HG03159 (cell line): ENCODE measurements at regions not wholly inside any gene's neighbourhood (a gene's known extent, or its start where the extent isn't known, plus 50 kb on each side); places are given as distances from the start of the nearest gene placed in this dataset.

Experiments
- ATAC-seq: cut with Tn5 transposase; IDR thresholded peaks from one replicate; pipeline ENCODE4 v1.9.1; 2021; ENCODE audit warnings: mild to moderate bottlenecking, moderate library complexity; ENCODE audit not compliant: unreplicated experiment

- no peak for ATAC-seq
Measured at GRCh38 chr4:57442831-57443291, 332.7 kb upstream of the IGFBP7 start.

- ATAC-seq: no peak
Measured at GRCh38 chr4:57442241-57442640, 332.1 kb upstream of the IGFBP7 start.

DNA sequence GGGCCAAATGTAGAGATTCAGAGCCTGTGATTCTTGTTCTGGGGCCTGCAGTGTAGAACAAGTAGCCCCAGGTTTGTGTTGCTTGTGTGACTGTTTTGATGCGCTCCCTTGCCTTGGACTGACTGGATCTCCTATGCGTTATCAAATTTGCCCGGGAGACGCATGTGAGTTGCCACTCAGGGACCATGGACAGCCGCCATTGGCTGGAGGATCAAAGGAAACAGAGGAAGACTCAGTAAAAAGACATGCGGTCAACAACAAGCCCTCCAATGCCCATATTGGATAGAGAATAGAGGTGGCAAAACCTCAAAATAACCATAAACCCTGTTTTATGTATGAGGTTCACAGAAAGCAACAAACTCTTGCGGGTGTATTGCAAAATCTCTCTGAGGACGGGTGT, 327.5 kb upstream of the IGFBP7 start:
- no peak for ATAC-seq

DNA sequence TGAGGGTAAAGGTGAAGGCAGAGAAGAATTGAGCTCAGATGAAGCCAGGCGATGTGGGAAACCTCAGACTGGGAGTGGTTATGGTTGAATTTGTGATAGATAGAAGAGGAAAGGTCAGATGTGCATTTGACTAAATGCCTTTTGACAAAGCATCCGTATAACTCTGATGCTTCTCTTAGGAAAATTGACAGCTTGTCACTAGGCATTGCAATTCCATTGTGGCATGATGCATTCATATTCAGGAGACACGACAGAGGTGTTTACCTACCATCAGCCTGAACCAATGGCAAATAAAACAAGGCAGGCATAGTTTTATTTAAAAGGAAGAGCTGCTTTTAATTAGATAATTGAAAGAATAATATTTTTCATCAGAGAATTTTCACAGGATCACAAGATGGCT, 325.1 kb upstream of the IGFBP7 start:
- ATAC-seq: no peak

GRCh38 chr4:57430726-57431125, 320.5 kb upstream of the IGFBP7 start:
- no peak for ATAC-seq

DNA sequence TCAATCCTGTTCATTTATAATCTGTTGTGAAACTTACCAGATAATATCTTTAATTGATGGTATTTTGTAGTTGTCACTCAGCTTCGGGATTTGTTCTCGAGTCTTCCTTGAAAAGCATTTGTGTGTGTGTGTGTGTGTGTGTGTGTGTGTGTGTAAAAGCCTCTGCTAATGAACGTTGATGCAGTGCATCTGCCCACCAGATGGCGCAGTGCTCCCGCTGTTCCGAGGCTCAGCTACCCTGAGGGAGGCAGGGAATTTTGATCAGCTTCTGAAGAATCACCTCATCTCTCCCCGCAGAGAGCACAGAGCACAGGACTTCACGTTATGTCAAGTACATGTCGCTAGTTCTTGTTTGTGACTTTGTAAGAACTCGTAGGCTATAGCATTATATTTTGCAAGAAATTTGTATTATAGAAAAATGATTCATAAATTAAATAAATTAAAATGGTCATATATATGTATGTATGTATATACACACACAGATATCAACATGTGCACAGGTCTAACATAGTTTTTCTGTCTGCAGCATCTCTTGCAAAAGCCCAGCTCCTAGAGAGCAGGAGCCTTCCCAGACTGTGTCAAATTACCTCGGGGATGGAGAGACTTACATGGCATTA, 316.7 kb upstream of the IGFBP7 start:
- peak; percentile 84 for ATAC-seq

DNA sequence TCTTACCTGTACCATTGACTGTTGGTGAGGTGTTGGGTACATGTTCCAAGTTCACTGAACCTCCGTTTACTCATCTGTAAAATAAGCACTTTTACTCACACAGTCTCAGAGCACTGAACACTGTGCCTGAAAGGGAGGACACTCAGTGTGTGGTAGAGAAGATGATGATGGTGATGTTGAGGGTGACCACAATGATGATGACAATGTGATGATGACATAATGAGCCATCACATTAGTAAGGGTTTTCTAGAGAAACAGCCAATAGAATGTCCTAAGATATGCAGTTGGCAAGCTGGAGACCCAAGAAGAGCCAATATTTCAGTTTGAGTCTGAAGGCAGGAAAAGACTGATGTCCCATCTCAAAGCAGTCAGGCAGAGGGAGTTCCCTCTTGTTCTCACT, 315.4 kb upstream of the IGFBP7 start:
- no peak for ATAC-seq

DNA sequence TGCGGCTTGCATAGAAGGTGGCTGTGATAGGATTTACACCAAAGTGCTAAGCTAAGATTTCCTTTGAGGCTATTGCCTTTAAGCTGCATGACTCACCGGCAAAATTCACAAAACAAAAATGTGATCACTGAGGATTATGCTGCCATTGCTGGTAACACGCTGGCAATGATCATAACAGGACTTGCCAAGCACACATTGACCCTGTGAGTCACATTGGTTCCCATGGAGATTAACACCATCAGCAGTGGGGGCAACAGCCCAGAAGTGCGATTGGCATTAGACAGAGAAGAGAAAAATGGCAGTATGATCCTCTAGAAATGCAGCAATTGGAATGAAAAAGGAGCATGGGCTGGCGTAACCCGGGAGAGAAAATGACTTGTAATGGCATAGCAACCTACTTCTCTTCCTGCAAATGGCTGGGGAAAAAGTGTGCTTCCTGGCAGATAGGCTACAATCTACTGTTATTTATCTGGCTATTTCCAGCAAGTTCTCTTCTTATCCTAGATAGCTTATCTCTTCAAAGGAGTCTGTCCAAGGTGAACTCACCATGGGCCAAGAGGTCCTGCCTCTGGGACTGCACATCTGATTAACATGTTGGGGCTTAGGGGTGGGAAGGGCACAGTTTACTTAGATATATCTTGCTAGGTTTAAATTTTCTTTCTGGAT, 314.2 kb upstream of the IGFBP7 start:
- ATAC-seq: no peak

- ATAC-seq: no peak
Measured at GRCh38 chr4:57418133-57418532, 307.9 kb upstream of the IGFBP7 start.

GRCh38 chr4:57412259-57413054, 302.3 kb upstream of the IGFBP7 start:
- no peak for ATAC-seq

- ATAC-seq: no peak
Measured at GRCh38 chr4:57410331-57411052, 300.3 kb upstream of the IGFBP7 start.

GRCh38 chr4:57405359-57405758, 295.2 kb upstream of the IGFBP7 start:
- no peak for ATAC-seq

- no peak for ATAC-seq
Measured at GRCh38 chr4:57404483-57404882, 294.3 kb upstream of the IGFBP7 start.

- no peak for ATAC-seq
Measured at GRCh38 chr4:57403591-57403990, 293.4 kb upstream of the IGFBP7 start.

GRCh38 chr4:57401586-57401985, 291.4 kb upstream of the IGFBP7 start:
- ATAC-seq: no peak

- ATAC-seq: no peak
Measured at GRCh38 chr4:57378766-57379165, 268.6 kb upstream of the IGFBP7 start.

DNA sequence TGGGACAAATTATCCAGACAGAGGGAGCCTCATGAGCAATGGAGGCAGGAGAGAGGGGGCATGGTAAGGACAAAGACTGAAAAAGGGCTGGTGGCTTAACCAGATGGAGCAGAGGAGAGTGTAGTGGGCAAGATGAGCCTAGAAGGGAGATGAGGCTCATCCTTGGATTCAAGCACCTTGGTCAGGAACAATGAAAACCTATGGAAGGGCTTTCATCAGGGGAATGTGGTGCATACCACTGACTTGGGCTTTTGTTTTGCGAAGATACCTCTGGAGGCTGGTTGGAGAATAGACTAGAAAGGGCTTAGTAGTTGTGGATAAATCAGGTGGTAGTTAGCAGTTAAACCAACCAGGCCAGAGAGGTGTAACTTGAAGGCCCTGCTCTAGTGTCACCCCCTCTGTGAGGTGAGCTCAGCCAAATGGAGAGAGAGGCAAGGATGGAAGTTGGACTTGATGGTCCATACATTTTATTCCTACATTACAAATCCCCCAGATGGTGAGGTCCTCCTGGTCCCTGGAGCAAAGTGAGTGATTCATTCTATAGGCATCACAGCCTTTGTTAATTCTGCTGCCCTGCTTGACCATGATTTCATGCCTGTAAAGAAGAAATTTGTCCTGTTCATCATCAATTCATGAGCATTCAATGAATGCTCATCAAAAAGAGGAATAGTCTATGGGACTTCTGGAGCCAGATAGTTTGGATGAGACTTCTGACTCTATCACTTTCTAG, 264.8 kb upstream of the IGFBP7 start:
- ATAC-seq: no peak

- no peak for ATAC-seq
Measured at GRCh38 chr4:57373991-57374390, 263.8 kb upstream of the IGFBP7 start.

DNA sequence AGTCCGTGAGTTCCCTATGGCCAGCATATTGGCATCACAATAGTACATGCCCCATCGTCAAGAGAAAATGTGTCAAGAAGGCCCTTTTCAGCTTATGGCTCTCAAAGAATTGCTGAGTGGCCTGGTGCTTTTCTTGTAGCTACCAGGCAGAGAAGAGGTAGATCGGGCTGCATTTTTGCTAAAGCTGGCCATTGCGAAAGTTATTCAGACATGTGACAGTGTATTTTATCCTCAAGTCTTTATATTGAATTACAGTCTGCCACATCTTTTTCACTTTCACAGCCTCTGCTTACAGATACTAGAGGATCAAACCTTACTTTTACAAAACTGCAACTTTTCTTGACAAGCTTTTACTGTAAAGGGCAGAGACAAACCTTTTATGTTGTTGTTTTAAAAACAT, 261.5 kb upstream of the IGFBP7 start:
- ATAC-seq: no peak

- no peak for ATAC-seq
Measured at GRCh38 chr4:57370691-57371090, 260.5 kb upstream of the IGFBP7 start.

GRCh38 chr4:57369446-57369845, 259.3 kb upstream of the IGFBP7 start:
- ATAC-seq: no peak
